Nephron progenitor cell (in vitro differentiated cells): ENCODE measurements at regions not wholly inside any gene's neighbourhood (a gene's known extent, or its start where the extent isn't known, plus 50 kb on each side); places are given as distances from the start of the nearest gene placed in this dataset.

Source experiments
- DNase-seq: peaks from one replicate; pipeline ENCODE4 v3.0.0; 2021
- H3K27ac Mint-ChIP-seq: 2 replicates; pipeline ENCODE4 v1.8.0; 2021; ENCODE audit warnings: mild to moderate bottlenecking, moderate library complexity, mixed read lengths
- H3K27me3 Mint-ChIP-seq: 2 replicates; pipeline ENCODE4 v1.8.0; 2021; ENCODE audit warnings: mild to moderate bottlenecking, low read depth, mixed read lengths; ENCODE audit not compliant: poor library complexity
- H3K36me3 Mint-ChIP-seq: 2 replicates; pipeline ENCODE4 v1.8.0; 2021; ENCODE audit warnings: low read depth, mixed read lengths
- H3K4me1 Mint-ChIP-seq: 2 replicates; pipeline ENCODE4 v1.8.0; 2021; ENCODE audit warnings: mixed read lengths
- H3K4me3 Mint-ChIP-seq: 2 replicates; pipeline ENCODE4 v1.8.0; 2021; ENCODE audit warnings: mild to moderate bottlenecking, moderate library complexity, mixed read lengths
- H3K9me3 Mint-ChIP-seq: 2 replicates; pipeline ENCODE4 v1.8.0; 2021; ENCODE audit warnings: mild to moderate bottlenecking, moderate library complexity, mixed read lengths
- CTCF ChIP-seq: fragments of 200-600 bp; sonication (generic); IDR thresholded peaks from 2 replicates; pipeline ENCODE4 v1.5.0; 2021; ENCODE audit warnings: antibody characterized with exemption

DNA sequence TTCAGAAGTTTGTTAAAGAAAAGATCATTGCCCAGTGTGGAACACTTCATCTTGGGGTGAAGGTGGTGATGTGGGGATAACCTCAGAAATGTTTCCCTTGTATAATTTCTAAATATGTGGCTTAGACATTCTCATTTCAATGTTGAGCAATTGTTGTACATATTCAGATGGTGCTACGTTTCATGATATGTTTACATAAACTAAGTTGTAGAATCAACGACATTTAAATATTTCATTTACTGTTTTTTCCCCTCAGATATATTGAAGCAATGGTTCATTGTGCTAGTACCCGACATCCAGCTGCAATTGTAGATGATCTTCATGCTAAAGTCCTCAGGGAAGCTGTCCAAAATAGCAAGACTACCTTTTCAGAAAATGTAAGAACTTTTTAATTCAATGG lies 92.6 kb downstream of the BLTP1 start:
- Mint-ChIP-seq H3K36me3 (peaks cover 34% of the 10 kb centered on the region), H3K9me3 (no peaks in the 10 kb centered on the region), H3K4me3 (no peak overlapping the region), H3K4me1 (no peaks in the 10 kb centered on the region), H3K27me3 (no peaks in the 10 kb centered on the region), H3K27ac (no peak overlapping the region)
- no peak for TF ChIP-seq CTCF
- DNase-seq: no peak

- no peak overlapping the region for H3K27ac Mint-ChIP-seq
- no peak overlapping the region for H3K4me3 Mint-ChIP-seq
- no peak for DNase-seq
- H3K9me3 Mint-ChIP-seq: no peaks in the 10 kb centered on the region
- no peak for TF ChIP-seq CTCF
- H3K4me1 Mint-ChIP-seq: no peaks in the 10 kb centered on the region
- H3K27me3 Mint-ChIP-seq: no peaks in the 10 kb centered on the region
- peaks cover 31% of the 10 kb centered on the region for H3K36me3 Mint-ChIP-seq
Observed at GRCh38 chr4:122246551-122246950, 94.4 kb downstream of the BLTP1 start.

GRCh38 chr4:122249357-122249756 lies 97.2 kb downstream of the BLTP1 start:
- Mint-ChIP-seq H3K27me3 (no peaks in the 10 kb centered on the region), H3K4me3 (no peak overlapping the region), H3K36me3 (peaks cover 55% of the 10 kb centered on the region), H3K4me1 (no peaks in the 10 kb centered on the region), H3K9me3 (peaks cover 6% of the 10 kb centered on the region), H3K27ac (no peak overlapping the region)
- TF ChIP-seq CTCF: no peak
- DNase-seq: no peak

- H3K27me3 Mint-ChIP-seq: no peaks in the 10 kb centered on the region
- no peaks in the 10 kb centered on the region for H3K4me1 Mint-ChIP-seq
- no peak for DNase-seq
- peaks cover 71% of the 10 kb centered on the region for H3K36me3 Mint-ChIP-seq
- H3K9me3 Mint-ChIP-seq: peaks cover 6% of the 10 kb centered on the region
- no peak overlapping the region for H3K27ac Mint-ChIP-seq
- no peak overlapping the region for H3K4me3 Mint-ChIP-seq
- no peak for TF ChIP-seq CTCF
Observed at GRCh38 chr4:122252584-122252983, 100.5 kb downstream of the BLTP1 start.

DNA sequence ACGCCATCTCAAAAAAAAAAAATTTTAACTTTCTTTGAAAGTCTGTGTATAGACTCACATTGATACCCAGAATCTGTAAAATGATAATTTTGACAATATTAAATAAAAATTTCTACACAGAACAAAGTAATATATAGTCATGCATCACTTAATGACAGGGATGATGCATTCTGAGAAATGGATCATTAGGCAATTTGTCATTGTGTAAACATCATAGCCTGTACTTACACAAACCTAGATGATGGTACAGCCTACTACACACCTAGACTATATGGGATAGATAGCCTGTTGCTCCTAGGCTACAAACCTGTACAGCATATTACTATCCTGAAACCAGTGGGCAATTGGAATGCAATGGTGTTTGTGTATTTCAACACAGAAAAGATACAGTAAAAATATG lies 107.7 kb downstream of the BLTP1 start:
- H3K4me1 Mint-ChIP-seq: no peaks in the 10 kb centered on the region
- no peaks in the 10 kb centered on the region for H3K9me3 Mint-ChIP-seq
- H3K27me3 Mint-ChIP-seq: no peaks in the 10 kb centered on the region
- DNase-seq: no peak
- TF ChIP-seq CTCF: no peak
- H3K36me3 Mint-ChIP-seq: peaks cover 51% of the 10 kb centered on the region
- H3K4me3 Mint-ChIP-seq: no peak overlapping the region
- H3K27ac Mint-ChIP-seq: no peak overlapping the region

DNA sequence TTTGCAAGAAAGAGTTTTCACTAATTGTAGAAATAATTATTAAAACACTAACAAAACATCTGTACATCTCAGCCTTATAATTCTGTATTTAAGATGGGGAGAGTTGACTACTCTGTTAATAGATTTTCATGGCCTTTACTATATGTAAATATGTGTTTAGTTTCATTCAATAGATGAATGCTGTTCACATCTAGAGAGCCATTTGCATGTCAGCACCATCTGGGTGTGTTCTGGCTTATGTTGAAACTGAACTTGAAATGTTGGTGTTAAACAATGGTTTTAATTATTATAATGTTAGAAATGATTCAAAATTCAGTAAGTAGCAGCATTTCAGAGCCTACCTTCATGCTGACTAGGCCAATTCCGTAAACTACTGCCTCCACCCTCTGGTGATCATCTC lies 102.5 kb upstream of the ADAD1 start:
- no peak for TF ChIP-seq CTCF
- H3K27ac Mint-ChIP-seq: no peak overlapping the region
- no peaks in the 10 kb centered on the region for H3K9me3 Mint-ChIP-seq
- H3K36me3 Mint-ChIP-seq: peaks cover 48% of the 10 kb centered on the region
- H3K4me1 Mint-ChIP-seq: no peaks in the 10 kb centered on the region
- H3K27me3 Mint-ChIP-seq: no peaks in the 10 kb centered on the region
- DNase-seq: no peak
- H3K4me3 Mint-ChIP-seq: no peak overlapping the region
